Neural cell (in vitro differentiated cells): ENCODE measurements at regions not wholly inside any gene's neighbourhood (a gene's known extent, or its start where the extent isn't known, plus 50 kb on each side); places are given as distances from the start of the nearest gene placed in this dataset.

Source experiments
- H2AFZ ChIP-seq: fragments of 200-600, 300-800 bp; sonication (generic), shearing (Covaris generic); 2 replicates; pipeline ENCODE4 v1.6.0; 2014; ENCODE audit warnings: low read depth, mild to moderate bottlenecking, antibody characterized with exemption, low read length, moderate library complexity
- H3F3A ChIP-seq: fragments of 200-600 bp; shearing (Covaris generic); 2 replicates; pipeline ENCODE4 v1.6.1; 2016; ENCODE audit warnings: mild to moderate bottlenecking, moderate library complexity, mixed read lengths, antibody characterized with exemption, low read length; ENCODE audit not compliant: insufficient read depth, poor library complexity, severe bottlenecking
- H3K27ac ChIP-seq: fragments of 200-600, 300-800 bp; sonication (generic), shearing (Covaris generic); 2 replicates; pipeline ENCODE4 v1.5.1; 2014; ENCODE audit warnings: mild to moderate bottlenecking, low read length, moderate library complexity
- H3K27me3 ChIP-seq: fragments of 300-800, 200-600 bp; sonication (generic), shearing (Covaris generic); 2 replicates; pipeline ENCODE4 v1.6.0; 2014; ENCODE audit warnings: mild to moderate bottlenecking, low read depth, low read length, moderate library complexity; ENCODE audit not compliant: insufficient read depth
- H3K36me3 ChIP-seq: fragments of 300-800, 200-600 bp; sonication (generic), shearing (Covaris generic); 2 replicates; pipeline ENCODE4 v1.5.1; 2014; ENCODE audit warnings: mild to moderate bottlenecking, antibody characterized with exemption, low read length, moderate library complexity; ENCODE audit not compliant: insufficient read depth
- H3K4me2 ChIP-seq: fragments of 300-800, 200-600 bp; sonication (generic), shearing (Covaris generic); 2 replicates; pipeline ENCODE4 v1.6.0; 2014; ENCODE audit warnings: mild to moderate bottlenecking, low read length
- H3K4me3 ChIP-seq: fragments of 300-800, 200-600 bp; sonication (generic), shearing (Covaris generic); 2 replicates; pipeline ENCODE4 v1.5.1; 2014; ENCODE audit warnings: mild to moderate bottlenecking, low read length, moderate library complexity
- H3K79me2 ChIP-seq: fragments of 200-600 bp; shearing (Covaris generic); replicated peaks from 2 replicates; pipeline ENCODE4 v1.6.0; 2014; ENCODE audit warnings: mild to moderate bottlenecking, low read length, moderate library complexity; ENCODE audit not compliant: insufficient read depth
- H3K9ac ChIP-seq: fragments of 300-800, 200-600 bp; sonication (generic), shearing (Covaris generic); 2 replicates; pipeline ENCODE4 v1.6.1; 2016; ENCODE audit warnings: mild to moderate bottlenecking, low read length, mixed read lengths
- H3K9me2 ChIP-seq: fragments of 200-600 bp; shearing (Covaris generic); 2 replicates; pipeline ENCODE4 v1.6.1; 2016; ENCODE audit warnings: mild to moderate bottlenecking, low read length, mixed read lengths; ENCODE audit not compliant: insufficient read depth
- H3K9me3 ChIP-seq: fragments of 200-600, 300-800 bp; sonication (generic), shearing (Covaris generic); 2 replicates; pipeline ENCODE4 v1.6.1; 2016; ENCODE audit warnings: mild to moderate bottlenecking, mixed run types, low read length, moderate library complexity, mixed read lengths
- H4K20me1 ChIP-seq: fragments of 200-600 bp; shearing (Covaris generic); 2 replicates; pipeline ENCODE4 v1.6.1; 2016; ENCODE audit warnings: mild to moderate bottlenecking, mixed run types; ENCODE audit not compliant: insufficient read depth
- CTCF ChIP-seq: fragments of 450-650 bp; IDR thresholded peaks from 2 replicates; pipeline ENCODE4 v1.5.1; 2014; ENCODE audit warnings: antibody characterized with exemption, mild to moderate bottlenecking, moderate library complexity; ENCODE audit not compliant: poor library complexity, severe bottlenecking
- EP300 ChIP-seq: fragments of 450-650 bp; conservative IDR thresholded peaks from 2 replicates; pipeline ENCODE4 v1.6.1; 2014; ENCODE audit warnings: antibody characterized with exemption, mild to moderate bottlenecking, moderate library complexity; ENCODE audit not compliant: poor library complexity, severe bottlenecking
- EZH2 ChIP-seq: fragments of 200-600, 300-800 bp; shearing (Covaris generic), sonication (generic); IDR thresholded peaks from 2 replicates; pipeline ENCODE4 v1.6.1; 2014; ENCODE audit warnings: antibody characterized with exemption, low read length, borderline replicate concordance, mild to moderate bottlenecking; ENCODE audit not compliant: insufficient read depth, poor library complexity, severe bottlenecking
- MXI1 ChIP-seq: fragments of 450-650 bp; conservative IDR thresholded peaks from 2 replicates; pipeline ENCODE4 v1.6.1; 2014; ENCODE audit warnings: antibody characterized with exemption, mild to moderate bottlenecking; ENCODE audit not compliant: poor library complexity, severe bottlenecking
- POLR2AphosphoS5 ChIP-seq: IDR thresholded peaks from 2 replicates; pipeline ENCODE4 v1.6.1; 2012
- RAD21 ChIP-seq: fragments of 450-650 bp; conservative IDR thresholded peaks from 2 replicates; pipeline ENCODE4 v1.6.1; 2014; ENCODE audit warnings: antibody characterized with exemption, mild to moderate bottlenecking, moderate library complexity
- REST ChIP-seq: IDR thresholded peaks from 2 replicates; pipeline ENCODE4 v1.6.1; 2012; ENCODE audit warnings: borderline replicate concordance
- SMC3 ChIP-seq: fragments of 450-650 bp; conservative IDR thresholded peaks from 2 replicates; pipeline ENCODE4 v1.6.1; 2014; ENCODE audit warnings: antibody characterized with exemption, mild to moderate bottlenecking, moderate library complexity; ENCODE audit not compliant: poor library complexity
- TAF1 ChIP-seq: IDR thresholded peaks from 2 replicates; pipeline ENCODE4 v1.6.1; 2012; ENCODE audit warnings: low read depth

- no peak overlapping the region for H3K27ac ChIP-seq
- H3K4me3 ChIP-seq, result no peak overlapping the region
- TF ChIP-seq MXI1 (no peak), SMC3 (no peak), POLR2AphosphoS5 (no peak), RAD21 (no peak), EP300 (no peak), EZH2 (no peak), TAF1 (no peak), CTCF (no peak), REST (no peak)
- H3K27me3 ChIP-seq, result no peaks in the 10 kb centered on the region
- no peaks in the 10 kb centered on the region for H3K79me2 ChIP-seq
- H3K9ac ChIP-seq, result no peak overlapping the region
- no peak overlapping the region for H3K4me2 ChIP-seq
- no peaks in the 10 kb centered on the region for H3K9me2 ChIP-seq
- no peaks in the 10 kb centered on the region for H3K9me3 ChIP-seq
- no peaks in the 10 kb centered on the region for H3K36me3 ChIP-seq
- H2AFZ ChIP-seq, result no peak overlapping the region
- no peaks in the 10 kb centered on the region for H3F3A ChIP-seq
- H4K20me1 ChIP-seq, result no peaks in the 10 kb centered on the region
Measured at GRCh38 chr10:94137747-94138146, 144.0 kb downstream of the PLCE1 start.

- no peak overlapping the region for H3K4me3 ChIP-seq
- no peak overlapping the region for H3K27ac ChIP-seq
- no peak overlapping the region for H2AFZ ChIP-seq
- no peaks in the 10 kb centered on the region for H3K9me3 ChIP-seq
- no peak for TF ChIP-seq REST
- TF ChIP-seq EZH2, result no peak
- TF ChIP-seq CTCF, result no peak
- TF ChIP-seq EP300, result no peak
- no peak for TF ChIP-seq RAD21
- TF ChIP-seq SMC3, result no peak
- H3K9ac ChIP-seq, result no peak overlapping the region
- H3K36me3 ChIP-seq, result no peaks in the 10 kb centered on the region
- no peaks in the 10 kb centered on the region for H4K20me1 ChIP-seq
- no peaks in the 10 kb centered on the region for H3K79me2 ChIP-seq
- no peaks in the 10 kb centered on the region for H3F3A ChIP-seq
- H3K27me3 ChIP-seq, result no peaks in the 10 kb centered on the region
- H3K4me2 ChIP-seq, result no peak overlapping the region
- no peaks in the 10 kb centered on the region for H3K9me2 ChIP-seq
Measured at GRCh38 chr10:94138391-94138790, 144.7 kb downstream of the PLCE1 start.
